ENCODE measurements at regions not wholly inside any gene's neighbourhood (a gene's known extent, or its start where the extent isn't known, plus 50 kb on each side); places are given as distances from the start of the nearest gene placed in this dataset.

GRCh38 chr1:2861143-2861987 is 59.9 kb upstream of the TTC34 start:
- H3K27ac Mint-ChIP-seq, result no peak overlapping the region
- DNase-seq (ENCODE audit: low spot score), result no peak
- intact Hi-C loops (cut with micrococcal nuclease), result no loop called here
- H3K4me1 Mint-ChIP-seq (ENCODE audit: low read depth), result no peaks in the 10 kb centered on the region
- H3K4me3 Mint-ChIP-seq, result no peak overlapping the region
- H3K36me3 Mint-ChIP-seq (ENCODE audit: low read depth), result no peaks in the 10 kb centered on the region
- H3K27me3 Mint-ChIP-seq (ENCODE audit: insufficient read depth), result no peaks in the 10 kb centered on the region
- H3K9me3 Mint-ChIP-seq, result peaks cover 10% of the 10 kb centered on the region

GRCh38 chr1:2861988-2862813 is 60.7 kb upstream of the TTC34 start:
- no peaks in the 10 kb centered on the region for H3K4me1 Mint-ChIP-seq (ENCODE audit: low read depth)
- H3K36me3 Mint-ChIP-seq (ENCODE audit: low read depth), result no peaks in the 10 kb centered on the region

GRCh38 chr1:2862814-2863647 is 61.5 kb upstream of the TTC34 start:
- intact Hi-C loops (cut with micrococcal nuclease), result no loop called here
- Mint-ChIP-seq H3K4me3 (no peak overlapping the region), H3K27me3 (ENCODE audit: insufficient read depth) (no peaks in the 10 kb centered on the region), H3K36me3 (ENCODE audit: low read depth) (no peaks in the 10 kb centered on the region), H3K27ac (no peak overlapping the region), H3K9me3 (peaks cover 10% of the 10 kb centered on the region), H3K4me1 (ENCODE audit: low read depth) (no peaks in the 10 kb centered on the region)
- DNase-seq (ENCODE audit: low spot score), result no peak

More at GRCh38 chr1:2861988-2862813, 60.7 kb upstream of the TTC34 start:
- no peak for DNase-seq (ENCODE audit: low spot score)
- Mint-ChIP-seq H3K27ac (no peak overlapping the region), H3K9me3 (peaks cover 10% of the 10 kb centered on the region), H3K27me3 (ENCODE audit: insufficient read depth) (no peaks in the 10 kb centered on the region), H3K4me3 (no peak overlapping the region)
- intact Hi-C loops (cut with micrococcal nuclease), result no loop called here

- Mint-ChIP-seq H3K27ac (no peak overlapping the region), H3K4me3 (no peak overlapping the region), H3K36me3 (ENCODE audit: low read depth) (no peaks in the 10 kb centered on the region), H3K27me3 (ENCODE audit: insufficient read depth) (no peaks in the 10 kb centered on the region), H3K4me1 (ENCODE audit: low read depth) (no peaks in the 10 kb centered on the region), H3K9me3 (peaks cover 7% of the 10 kb centered on the region)
- DNase-seq (ENCODE audit: low spot score), result no peak
- intact Hi-C loops (cut with micrococcal nuclease), result no loop called here
Measured at GRCh38 chr1:2863648-2863963, 62.1 kb upstream of the TTC34 start.

GRCh38 chr1:2864203-2864905 is 62.9 kb upstream of the TTC34 start:
- Mint-ChIP-seq H3K4me1 (ENCODE audit: low read depth) (no peaks in the 10 kb centered on the region), H3K4me3 (no peak overlapping the region), H3K9me3 (no peaks in the 10 kb centered on the region), H3K27me3 (ENCODE audit: insufficient read depth) (no peaks in the 10 kb centered on the region), H3K36me3 (ENCODE audit: low read depth) (no peaks in the 10 kb centered on the region), H3K27ac (no peak overlapping the region)
- DNase-seq (ENCODE audit: low spot score), result no peak
- intact Hi-C loops (cut with micrococcal nuclease), result no loop called here

GRCh38 chr1:2865000-2865399 is 63.5 kb upstream of the TTC34 start:
- H3K27me3 Mint-ChIP-seq (ENCODE audit: insufficient read depth), result no peaks in the 10 kb centered on the region
- intact Hi-C loops (cut with micrococcal nuclease), result no loop called here
- no peaks in the 10 kb centered on the region for H3K9me3 Mint-ChIP-seq
- H3K4me3 Mint-ChIP-seq, result no peak overlapping the region
- no peak for DNase-seq (ENCODE audit: low spot score)
- H3K27ac Mint-ChIP-seq, result no peak overlapping the region
- no peaks in the 10 kb centered on the region for H3K4me1 Mint-ChIP-seq (ENCODE audit: low read depth)
- no peaks in the 10 kb centered on the region for H3K36me3 Mint-ChIP-seq (ENCODE audit: low read depth)

- H3K9me3 Mint-ChIP-seq, result no peaks in the 10 kb centered on the region
- H3K27ac Mint-ChIP-seq, result no peak overlapping the region
- no peaks in the 10 kb centered on the region for H3K36me3 Mint-ChIP-seq (ENCODE audit: low read depth)
- intact Hi-C loops (cut with micrococcal nuclease), result no loop called here
- no peaks in the 10 kb centered on the region for H3K27me3 Mint-ChIP-seq (ENCODE audit: insufficient read depth)
- H3K4me1 Mint-ChIP-seq (ENCODE audit: low read depth), result no peaks in the 10 kb centered on the region
- no peak for DNase-seq (ENCODE audit: low spot score)
- no peak overlapping the region for H3K4me3 Mint-ChIP-seq
Measured at GRCh38 chr1:2865571-2866421, 64.3 kb upstream of the TTC34 start.

- Mint-ChIP-seq H3K36me3 (ENCODE audit: low read depth) (no peaks in the 10 kb centered on the region), H3K9me3 (peaks cover 7% of the 10 kb centered on the region), H3K4me3 (no peak overlapping the region), H3K27ac (no peak overlapping the region), H3K27me3 (ENCODE audit: insufficient read depth) (no peaks in the 10 kb centered on the region), H3K4me1 (ENCODE audit: low read depth) (no peaks in the 10 kb centered on the region)
- intact Hi-C loops (cut with micrococcal nuclease), result no loop called here
- no peak for DNase-seq (ENCODE audit: low spot score)
Measured at GRCh38 chr1:2866422-2867086, 65.1 kb upstream of the TTC34 start.

- H3K27ac Mint-ChIP-seq, result no peak overlapping the region
- peaks cover 10% of the 10 kb centered on the region for H3K9me3 Mint-ChIP-seq
- no peaks in the 10 kb centered on the region for H3K27me3 Mint-ChIP-seq (ENCODE audit: insufficient read depth)
- intact Hi-C loops (cut with micrococcal nuclease), result no loop called here
- no peaks in the 10 kb centered on the region for H3K36me3 Mint-ChIP-seq (ENCODE audit: low read depth)
- no peaks in the 10 kb centered on the region for H3K4me1 Mint-ChIP-seq (ENCODE audit: low read depth)
- no peak overlapping the region for H3K4me3 Mint-ChIP-seq
- DNase-seq (ENCODE audit: low spot score), result no peak
Measured at GRCh38 chr1:2867087-2867425, 65.6 kb upstream of the TTC34 start.

GRCh38 chr1:2867861-2868260 is 66.4 kb upstream of the TTC34 start:
- H3K36me3 Mint-ChIP-seq (ENCODE audit: low read depth), result no peaks in the 10 kb centered on the region
- intact Hi-C loops (cut with micrococcal nuclease), result no loop called here

GRCh38 chr1:2868571-2869195 is 67.2 kb upstream of the TTC34 start:
- no peaks in the 10 kb centered on the region for H3K36me3 Mint-ChIP-seq (ENCODE audit: low read depth)
- no peak overlapping the region for H3K27ac Mint-ChIP-seq
- peaks cover 19% of the 10 kb centered on the region for H3K9me3 Mint-ChIP-seq
- no peaks in the 10 kb centered on the region for H3K4me1 Mint-ChIP-seq (ENCODE audit: low read depth)
- no peak overlapping the region for H3K4me3 Mint-ChIP-seq
- H3K27me3 Mint-ChIP-seq (ENCODE audit: insufficient read depth), result no peaks in the 10 kb centered on the region
- no peak for DNase-seq (ENCODE audit: low spot score)
- intact Hi-C loops (cut with micrococcal nuclease), result no loop called here

More at GRCh38 chr1:2867861-2868260, 66.4 kb upstream of the TTC34 start:
- H3K27ac Mint-ChIP-seq, result no peak overlapping the region
- no peaks in the 10 kb centered on the region for H3K27me3 Mint-ChIP-seq (ENCODE audit: insufficient read depth)
- H3K4me3 Mint-ChIP-seq, result no peak overlapping the region
- H3K4me1 Mint-ChIP-seq (ENCODE audit: low read depth), result no peaks in the 10 kb centered on the region
- no peak for DNase-seq (ENCODE audit: low spot score)
- H3K9me3 Mint-ChIP-seq, result peaks cover 11% of the 10 kb centered on the region

All from activated T-helper 1 cell treated with anti-CD3 and anti-CD28 coated beads, Interleukin-12 subunit alpha, Interleukin-12 subunit beta, Interleukin-2, Interleukin-4 antibody, amounts not matched to agents 30 ng/mL and 10 ng/mL and 1 ng/mL, durations not matched to agents 14 hours and 24 hours and 36 hours (primary cell).